GM23338 (cell line): ENCODE measurements at regions not wholly inside any gene's neighbourhood (a gene's known extent, or its start where the extent isn't known, plus 50 kb on each side); places are given as distances from the start of the nearest gene placed in this dataset.

Experiments
- ATAC-seq: fragments of 200-7000 bp; cut with Tn5 transposase; 3 replicates; pipeline ENCODE4 v1.9.1; 2020
- DNase-seq: peaks from one replicate; pipeline ENCODE4 v3.0.0-alpha.2; 2015; ENCODE audit warnings: low spot score
- H2AFZ ChIP-seq: fragments of 200-600 bp; sonication (generic); 2 replicates; pipeline ENCODE4 v1.8.0; 2016; ENCODE audit warnings: antibody characterized with exemption, mild to moderate bottlenecking, moderate library complexity
- H3F3A ChIP-seq: fragments of 200-600 bp; sonication (generic); replicated peaks from 2 replicates; pipeline ENCODE4 v1.8.0; 2017; ENCODE audit warnings: antibody characterized with exemption, mixed run types, low read depth
- H3K27ac ChIP-seq: fragments of 200-600 bp; sonication (generic); 2 replicates; pipeline ENCODE4 v1.6.1; 2016; ENCODE audit warnings: low read depth
- H3K27me3 ChIP-seq: fragments of 200-600 bp; sonication (generic); 2 replicates; pipeline ENCODE4 v1.8.0; 2016; ENCODE audit warnings: mild to moderate bottlenecking, mixed run types, moderate library complexity; ENCODE audit not compliant: insufficient read depth
- H3K36me3 ChIP-seq: fragments of 200-600 bp; sonication (generic); 2 replicates; pipeline ENCODE4 v1.8.0; 2016; ENCODE audit warnings: mild to moderate bottlenecking; ENCODE audit not compliant: insufficient read depth
- H3K4me1 ChIP-seq: fragments of 200-600 bp; sonication (generic); 2 replicates; pipeline ENCODE4 v1.8.0; 2016; ENCODE audit warnings: mild to moderate bottlenecking, moderate library complexity; ENCODE audit not compliant: insufficient read depth
- H3K4me2 ChIP-seq: fragments of 200-600 bp; sonication (generic); 2 replicates; pipeline ENCODE4 v1.7.1; 2017; ENCODE audit warnings: mixed run types
- H3K4me3 ChIP-seq: fragments of 200-600 bp; sonication (generic); 2 replicates; pipeline ENCODE4 v1.6.1; 2016; ENCODE audit warnings: mixed run types
- H3K79me2 ChIP-seq: fragments of 200-600 bp; sonication (generic); replicated peaks from 2 replicates; pipeline ENCODE4 v1.8.0; 2017; ENCODE audit warnings: mild to moderate bottlenecking; ENCODE audit not compliant: insufficient read depth
- H3K9me2 ChIP-seq: fragments of 200-600 bp; sonication (generic); 2 replicates; pipeline ENCODE4 v1.8.0; 2017; ENCODE audit not compliant: insufficient read depth
- H4K20me1 ChIP-seq: fragments of 200-600 bp; sonication (generic); replicated peaks from 2 replicates; pipeline ENCODE4 v1.8.0; 2017; ENCODE audit warnings: mild to moderate bottlenecking; ENCODE audit not compliant: insufficient read depth
- H3K27ac Mint-ChIP-seq: 2 replicates; pipeline ENCODE4 v1.8.0; 2020; ENCODE audit warnings: inconsistent platforms, mild to moderate bottlenecking, moderate library complexity, mixed read lengths
- H3K27me3 Mint-ChIP-seq: 3 replicates; pipeline ENCODE4 v1.8.0; 2022; ENCODE audit warnings: low read depth, mild to moderate bottlenecking, moderate library complexity, mixed read lengths, inconsistent platforms; ENCODE audit not compliant: insufficient read depth, poor library complexity
- H3K36me3 Mint-ChIP-seq: 3 replicates; pipeline ENCODE4 v1.8.0; 2021; ENCODE audit warnings: low read depth, mild to moderate bottlenecking, inconsistent platforms, moderate library complexity, mixed read lengths
- H3K4me1 Mint-ChIP-seq: 3 replicates; pipeline ENCODE4 v1.8.0; 2020; ENCODE audit warnings: mild to moderate bottlenecking, inconsistent platforms, mixed read lengths
- H3K4me3 Mint-ChIP-seq: 3 replicates; pipeline ENCODE4 v1.8.0; 2021; ENCODE audit warnings: moderate library complexity, mild to moderate bottlenecking, inconsistent platforms, mixed read lengths
- H3K9me3 Mint-ChIP-seq: 3 replicates; pipeline ENCODE4 v1.8.0; 2020; ENCODE audit warnings: moderate library complexity, mild to moderate bottlenecking, inconsistent platforms, mixed read lengths
- CREB1 ChIP-seq: fragments of 250-450 bp; sonication (Bioruptor Pico); IDR thresholded peaks from 2 replicates; pipeline ENCODE4 v1.5.0; 2020; ENCODE audit warnings: low read depth, mild to moderate bottlenecking, moderate library complexity
- EZH2 ChIP-seq: fragments of 200-600 bp; sonication (generic); IDR thresholded peaks from one replicate; pipeline ENCODE4 v1.8.0; 2017; ENCODE audit warnings: antibody characterized with exemption, mild to moderate bottlenecking, low read depth; ENCODE audit not compliant: unreplicated experiment
- EZH2phosphoT487 ChIP-seq: fragments of 200-600 bp; sonication (generic); IDR thresholded peaks from one replicate; pipeline ENCODE4 v1.8.1; 2018; ENCODE audit warnings: antibody characterized with exemption; ENCODE audit not compliant: unreplicated experiment
- JUNB ChIP-seq: IDR thresholded peaks from one replicate; pipeline ENCODE4 v1.6.1; 2016; ENCODE audit warnings: antibody characterized with exemption; ENCODE audit not compliant: unreplicated experiment
- NANOG ChIP-seq: IDR thresholded peaks from 2 replicates; pipeline ENCODE4 v1.6.1; 2016; ENCODE audit warnings: antibody characterized with exemption, borderline replicate concordance
- POLR2AphosphoS5 ChIP-seq: IDR thresholded peaks from 2 replicates; pipeline ENCODE4 v1.6.1; 2016; ENCODE audit warnings: antibody characterized with exemption, low read depth
- STAT1 ChIP-seq: IDR thresholded peaks from one replicate; pipeline ENCODE4 v1.6.1; 2016; ENCODE audit warnings: antibody characterized with exemption; ENCODE audit not compliant: unreplicated experiment
- ZNF114 ChIP-seq: fragments of 250-450 bp; sonication (Bioruptor Pico); IDR thresholded peaks from 2 replicates; pipeline ENCODE4 v1.5.0; 2020; ENCODE audit warnings: mild to moderate bottlenecking, moderate library complexity
- ZNF331 ChIP-seq: fragments of 250-450 bp; sonication (Bioruptor Pico); IDR thresholded peaks from 2 replicates; pipeline ENCODE4 v1.5.0; 2020; ENCODE audit warnings: low read depth, mild to moderate bottlenecking, moderate library complexity
- TF ChIP-seq, protein P1 (sequence below): fragments of 250-450 bp; sonication (Bioruptor Pico); IDR thresholded peaks from 2 replicates; pipeline ENCODE4 v1.5.0; 2020; ENCODE audit warnings: mild to moderate bottlenecking, moderate library complexity
- TF ChIP-seq, protein P2 (sequence below): IDR thresholded peaks from one replicate; pipeline ENCODE4 v1.6.1; 2018; ENCODE audit warnings: antibody characterized with exemption; ENCODE audit not compliant: unreplicated experiment
- TF ChIP-seq, protein P3 (sequence below), 2 experiments: fragments of 200-600 bp in 1 of 2; sonication (generic) in 1 of 2; conservative IDR thresholded peaks; 2 replicates each; pipeline versions ENCODE4 v1.5.1 to v1.6.1; 2016 to 2017; ENCODE audit warnings: antibody characterized with exemption in 2 of 2, low read depth in 2 of 2, mild to moderate bottlenecking in 2 of 2, moderate library complexity in 1 of 2
- TF ChIP-seq, protein P4 (sequence below): IDR thresholded peaks from 2 replicates; pipeline ENCODE4 v1.6.1; 2016; ENCODE audit warnings: antibody characterized with exemption

DNA sequence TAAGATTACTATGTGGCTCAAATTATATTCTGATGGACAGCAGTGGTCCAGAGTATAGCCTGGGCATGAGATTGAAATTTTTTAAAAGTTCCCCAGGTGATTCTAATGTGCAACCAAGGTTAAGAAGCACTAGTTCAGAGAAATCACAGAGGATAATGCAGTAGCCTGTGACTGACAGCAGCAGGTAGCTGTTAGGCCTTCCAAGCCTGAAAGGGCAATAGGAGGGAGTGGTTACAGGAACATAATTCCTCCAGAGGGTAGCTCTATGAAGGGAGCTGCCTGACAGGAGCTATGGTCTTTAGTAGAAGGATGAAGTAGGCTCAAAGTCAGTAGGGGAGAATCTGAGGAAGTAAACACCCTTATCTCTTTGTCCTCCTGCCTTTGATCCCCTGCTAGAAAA is 342.9 kb upstream of the PPP2R3A start (continued):
- TF ChIP-seq ZNF331 (CRISPR knock-in tag), result no peak
- no peak for TF ChIP-seq STAT1
- TF ChIP-seq ZNF114 (CRISPR knock-in tag), result no peak

DNA sequence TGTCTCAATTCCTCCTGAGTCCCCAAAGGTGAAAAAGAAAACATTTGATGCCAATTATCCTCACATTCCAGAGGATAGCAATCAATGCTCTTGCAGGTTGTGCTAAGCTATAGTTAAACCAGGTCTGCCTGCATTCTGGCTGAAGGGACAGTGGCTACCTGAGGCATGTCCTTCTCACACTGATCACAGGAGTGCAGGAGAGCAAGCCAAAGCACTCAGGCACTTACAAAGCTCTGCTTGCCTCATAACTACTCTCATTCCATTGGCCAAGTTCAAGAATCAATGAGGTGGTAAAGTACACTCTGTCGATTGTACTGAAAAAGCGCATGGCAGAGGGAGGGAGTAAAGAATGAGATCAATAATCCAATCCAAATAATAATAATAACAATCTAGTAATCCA is 342.0 kb upstream of the PPP2R3A start:
- H3K36me3 Mint-ChIP-seq, result no peaks in the 10 kb centered on the region
- Histone ChIP-seq H3F3A (no peaks in the 10 kb centered on the region), H3K4me3 (no peak overlapping the region), H4K20me1 (no peaks in the 10 kb centered on the region), H3K79me2 (no peaks in the 10 kb centered on the region), H3K27me3 (no peaks in the 10 kb centered on the region), H3K27ac (no peak overlapping the region), H3K36me3 (no peaks in the 10 kb centered on the region), H3K4me2 (no peak overlapping the region), H3K9me2 (peaks cover 7% of the 10 kb centered on the region; the same call in 1 of the 2 replicates), H3K4me1 (no peaks in the 10 kb centered on the region), H2AFZ (0 out of 2 replicates have a peak overlapping the region, but pooled peaks have one; percentile 52)
- no peaks in the 10 kb centered on the region for H3K27me3 Mint-ChIP-seq
- DNase-seq, result no peak
- H3K27ac Mint-ChIP-seq, result no peak overlapping the region
- H3K4me1 Mint-ChIP-seq, result no peaks in the 10 kb centered on the region
- no peaks in the 10 kb centered on the region for H3K9me3 Mint-ChIP-seq
- no peak for TF ChIP-seq ZNF114 (CRISPR knock-in tag)
- TF ChIP-seq ZNF331 (CRISPR knock-in tag), result no peak
- TF ChIP-seq, protein P1, sequence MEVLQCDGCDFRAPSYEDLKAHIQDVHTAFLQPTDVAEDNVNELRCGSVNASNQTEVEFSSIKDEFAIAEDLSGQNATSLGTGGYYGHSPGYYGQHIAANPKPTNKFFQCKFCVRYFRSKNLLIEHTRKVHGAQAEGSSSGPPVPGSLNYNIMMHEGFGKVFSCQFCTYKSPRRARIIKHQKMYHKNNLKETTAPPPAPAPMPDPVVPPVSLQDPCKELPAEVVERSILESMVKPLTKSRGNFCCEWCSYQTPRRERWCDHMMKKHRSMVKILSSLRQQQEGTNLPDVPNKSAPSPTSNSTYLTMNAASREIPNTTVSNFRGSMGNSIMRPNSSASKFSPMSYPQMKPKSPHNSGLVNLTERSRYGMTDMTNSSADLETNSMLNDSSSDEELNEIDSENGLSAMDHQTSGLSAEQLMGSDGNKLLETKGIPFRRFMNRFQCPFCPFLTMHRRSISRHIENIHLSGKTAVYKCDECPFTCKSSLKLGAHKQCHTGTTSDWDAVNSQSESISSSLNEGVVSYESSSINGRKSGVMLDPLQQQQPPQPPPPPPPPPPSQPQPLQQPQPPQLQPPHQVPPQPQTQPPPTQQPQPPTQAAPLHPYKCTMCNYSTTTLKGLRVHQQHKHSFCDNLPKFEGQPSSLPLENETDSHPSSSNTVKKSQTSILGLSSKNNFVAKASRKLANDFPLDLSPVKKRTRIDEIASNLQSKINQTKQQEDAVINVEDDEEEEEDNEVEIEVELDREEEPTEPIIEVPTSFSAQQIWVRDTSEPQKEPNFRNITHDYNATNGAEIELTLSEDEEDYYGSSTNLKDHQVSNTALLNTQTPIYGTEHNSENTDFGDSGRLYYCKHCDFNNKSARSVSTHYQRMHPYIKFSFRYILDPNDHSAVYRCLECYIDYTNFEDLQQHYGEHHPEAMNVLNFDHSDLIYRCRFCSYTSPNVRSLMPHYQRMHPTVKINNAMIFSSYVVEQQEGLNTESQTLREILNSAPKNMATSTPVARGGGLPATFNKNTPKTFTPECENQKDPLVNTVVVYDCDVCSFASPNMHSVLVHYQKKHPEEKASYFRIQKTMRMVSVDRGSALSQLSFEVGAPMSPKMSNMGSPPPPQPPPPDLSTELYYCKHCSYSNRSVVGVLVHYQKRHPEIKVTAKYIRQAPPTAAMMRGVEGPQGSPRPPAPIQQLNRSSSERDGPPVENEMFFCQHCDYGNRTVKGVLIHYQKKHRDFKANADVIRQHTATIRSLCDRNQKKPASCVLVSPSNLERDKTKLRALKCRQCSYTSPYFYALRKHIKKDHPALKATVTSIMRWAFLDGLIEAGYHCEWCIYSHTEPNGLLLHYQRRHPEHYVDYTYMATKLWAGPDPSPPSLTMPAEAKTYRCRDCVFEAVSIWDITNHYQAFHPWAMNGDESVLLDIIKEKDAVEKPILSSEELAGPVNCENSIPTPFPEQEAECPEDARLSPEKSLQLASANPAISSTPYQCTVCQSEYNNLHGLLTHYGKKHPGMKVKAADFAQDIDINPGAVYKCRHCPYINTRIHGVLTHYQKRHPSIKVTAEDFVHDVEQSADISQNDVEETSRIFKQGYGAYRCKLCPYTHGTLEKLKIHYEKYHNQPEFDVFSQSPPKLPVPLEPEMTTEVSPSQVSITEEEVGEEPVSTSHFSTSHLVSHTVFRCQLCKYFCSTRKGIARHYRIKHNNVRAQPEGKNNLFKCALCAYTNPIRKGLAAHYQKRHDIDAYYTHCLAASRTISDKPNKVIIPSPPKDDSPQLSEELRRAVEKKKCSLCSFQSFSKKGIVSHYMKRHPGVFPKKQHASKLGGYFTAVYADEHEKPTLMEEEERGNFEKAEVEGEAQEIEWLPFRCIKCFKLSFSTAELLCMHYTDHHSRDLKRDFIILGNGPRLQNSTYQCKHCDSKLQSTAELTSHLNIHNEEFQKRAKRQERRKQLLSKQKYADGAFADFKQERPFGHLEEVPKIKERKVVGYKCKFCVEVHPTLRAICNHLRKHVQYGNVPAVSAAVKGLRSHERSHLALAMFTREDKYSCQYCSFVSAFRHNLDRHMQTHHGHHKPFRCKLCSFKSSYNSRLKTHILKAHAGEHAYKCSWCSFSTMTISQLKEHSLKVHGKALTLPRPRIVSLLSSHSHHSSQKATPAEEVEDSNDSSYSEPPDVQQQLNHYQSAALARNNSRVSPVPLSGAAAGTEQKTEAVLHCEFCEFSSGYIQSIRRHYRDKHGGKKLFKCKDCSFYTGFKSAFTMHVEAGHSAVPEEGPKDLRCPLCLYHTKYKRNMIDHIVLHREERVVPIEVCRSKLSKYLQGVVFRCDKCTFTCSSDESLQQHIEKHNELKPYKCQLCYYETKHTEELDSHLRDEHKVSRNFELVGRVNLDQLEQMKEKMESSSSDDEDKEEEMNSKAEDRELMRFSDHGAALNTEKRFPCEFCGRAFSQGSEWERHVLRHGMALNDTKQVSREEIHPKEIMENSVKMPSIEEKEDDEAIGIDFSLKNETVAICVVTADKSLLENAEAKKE (CRISPR knock-in tag), result no peak
- no peak for TF ChIP-seq POLR2AphosphoS5
- TF ChIP-seq JUNB, result no peak
- TF ChIP-seq, protein P2, sequence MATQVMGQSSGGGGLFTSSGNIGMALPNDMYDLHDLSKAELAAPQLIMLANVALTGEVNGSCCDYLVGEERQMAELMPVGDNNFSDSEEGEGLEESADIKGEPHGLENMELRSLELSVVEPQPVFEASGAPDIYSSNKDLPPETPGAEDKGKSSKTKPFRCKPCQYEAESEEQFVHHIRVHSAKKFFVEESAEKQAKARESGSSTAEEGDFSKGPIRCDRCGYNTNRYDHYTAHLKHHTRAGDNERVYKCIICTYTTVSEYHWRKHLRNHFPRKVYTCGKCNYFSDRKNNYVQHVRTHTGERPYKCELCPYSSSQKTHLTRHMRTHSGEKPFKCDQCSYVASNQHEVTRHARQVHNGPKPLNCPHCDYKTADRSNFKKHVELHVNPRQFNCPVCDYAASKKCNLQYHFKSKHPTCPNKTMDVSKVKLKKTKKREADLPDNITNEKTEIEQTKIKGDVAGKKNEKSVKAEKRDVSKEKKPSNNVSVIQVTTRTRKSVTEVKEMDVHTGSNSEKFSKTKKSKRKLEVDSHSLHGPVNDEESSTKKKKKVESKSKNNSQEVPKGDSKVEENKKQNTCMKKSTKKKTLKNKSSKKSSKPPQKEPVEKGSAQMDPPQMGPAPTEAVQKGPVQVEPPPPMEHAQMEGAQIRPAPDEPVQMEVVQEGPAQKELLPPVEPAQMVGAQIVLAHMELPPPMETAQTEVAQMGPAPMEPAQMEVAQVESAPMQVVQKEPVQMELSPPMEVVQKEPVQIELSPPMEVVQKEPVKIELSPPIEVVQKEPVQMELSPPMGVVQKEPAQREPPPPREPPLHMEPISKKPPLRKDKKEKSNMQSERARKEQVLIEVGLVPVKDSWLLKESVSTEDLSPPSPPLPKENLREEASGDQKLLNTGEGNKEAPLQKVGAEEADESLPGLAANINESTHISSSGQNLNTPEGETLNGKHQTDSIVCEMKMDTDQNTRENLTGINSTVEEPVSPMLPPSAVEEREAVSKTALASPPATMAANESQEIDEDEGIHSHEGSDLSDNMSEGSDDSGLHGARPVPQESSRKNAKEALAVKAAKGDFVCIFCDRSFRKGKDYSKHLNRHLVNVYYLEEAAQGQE, result no peak
- no peak for TF ChIP-seq NANOG
- TF ChIP-seq EZH2, result no peak
- no peak for TF ChIP-seq STAT1
- TF ChIP-seq, protein P3, sequence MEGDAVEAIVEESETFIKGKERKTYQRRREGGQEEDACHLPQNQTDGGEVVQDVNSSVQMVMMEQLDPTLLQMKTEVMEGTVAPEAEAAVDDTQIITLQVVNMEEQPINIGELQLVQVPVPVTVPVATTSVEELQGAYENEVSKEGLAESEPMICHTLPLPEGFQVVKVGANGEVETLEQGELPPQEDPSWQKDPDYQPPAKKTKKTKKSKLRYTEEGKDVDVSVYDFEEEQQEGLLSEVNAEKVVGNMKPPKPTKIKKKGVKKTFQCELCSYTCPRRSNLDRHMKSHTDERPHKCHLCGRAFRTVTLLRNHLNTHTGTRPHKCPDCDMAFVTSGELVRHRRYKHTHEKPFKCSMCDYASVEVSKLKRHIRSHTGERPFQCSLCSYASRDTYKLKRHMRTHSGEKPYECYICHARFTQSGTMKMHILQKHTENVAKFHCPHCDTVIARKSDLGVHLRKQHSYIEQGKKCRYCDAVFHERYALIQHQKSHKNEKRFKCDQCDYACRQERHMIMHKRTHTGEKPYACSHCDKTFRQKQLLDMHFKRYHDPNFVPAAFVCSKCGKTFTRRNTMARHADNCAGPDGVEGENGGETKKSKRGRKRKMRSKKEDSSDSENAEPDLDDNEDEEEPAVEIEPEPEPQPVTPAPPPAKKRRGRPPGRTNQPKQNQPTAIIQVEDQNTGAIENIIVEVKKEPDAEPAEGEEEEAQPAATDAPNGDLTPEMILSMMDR (conservative IDR thresholded peaks at IDR 0.05; ENCODE audit: low read depth in 2 of 2), result no peak
- TF ChIP-seq, protein P4, sequence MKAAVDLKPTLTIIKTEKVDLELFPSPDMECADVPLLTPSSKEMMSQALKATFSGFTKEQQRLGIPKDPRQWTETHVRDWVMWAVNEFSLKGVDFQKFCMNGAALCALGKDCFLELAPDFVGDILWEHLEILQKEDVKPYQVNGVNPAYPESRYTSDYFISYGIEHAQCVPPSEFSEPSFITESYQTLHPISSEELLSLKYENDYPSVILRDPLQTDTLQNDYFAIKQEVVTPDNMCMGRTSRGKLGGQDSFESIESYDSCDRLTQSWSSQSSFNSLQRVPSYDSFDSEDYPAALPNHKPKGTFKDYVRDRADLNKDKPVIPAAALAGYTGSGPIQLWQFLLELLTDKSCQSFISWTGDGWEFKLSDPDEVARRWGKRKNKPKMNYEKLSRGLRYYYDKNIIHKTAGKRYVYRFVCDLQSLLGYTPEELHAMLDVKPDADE, result no peak
- TF ChIP-seq CREB1, result no peak
- TF ChIP-seq EZH2phosphoT487, result no peak
- peak; percentile 51 for ATAC-seq
- H3K4me3 Mint-ChIP-seq, result no peak overlapping the region
